ENCODE measurements at regions not wholly inside any gene's neighbourhood (a gene's known extent, or its start where the extent isn't known, plus 50 kb on each side); places are given as distances from the start of the nearest gene placed in this dataset.

DNA sequence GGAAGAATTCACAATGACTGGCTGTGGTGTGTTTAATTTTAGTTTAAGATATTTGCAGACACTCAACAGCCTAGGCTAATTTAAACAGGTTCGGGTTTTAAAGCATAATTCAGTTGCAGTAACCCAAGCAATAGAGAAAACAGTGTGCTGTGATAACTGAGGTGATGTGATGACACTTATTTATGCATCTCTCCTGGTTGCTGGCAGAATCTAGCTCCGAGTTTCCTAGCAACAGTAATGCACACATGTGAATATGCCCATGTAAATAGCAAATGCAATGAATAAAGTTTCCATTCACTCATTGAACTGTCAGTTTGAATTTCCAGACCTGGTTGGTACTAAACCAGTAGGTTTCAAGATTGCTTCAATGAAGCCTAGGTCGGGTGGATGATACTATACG, 426.5 kb downstream of the TMX3 start:
- no peak for TF ChIP-seq POLR2A (IDR thresholded peaks at IDR 0.05)
- TF ChIP-seq, protein P1, sequence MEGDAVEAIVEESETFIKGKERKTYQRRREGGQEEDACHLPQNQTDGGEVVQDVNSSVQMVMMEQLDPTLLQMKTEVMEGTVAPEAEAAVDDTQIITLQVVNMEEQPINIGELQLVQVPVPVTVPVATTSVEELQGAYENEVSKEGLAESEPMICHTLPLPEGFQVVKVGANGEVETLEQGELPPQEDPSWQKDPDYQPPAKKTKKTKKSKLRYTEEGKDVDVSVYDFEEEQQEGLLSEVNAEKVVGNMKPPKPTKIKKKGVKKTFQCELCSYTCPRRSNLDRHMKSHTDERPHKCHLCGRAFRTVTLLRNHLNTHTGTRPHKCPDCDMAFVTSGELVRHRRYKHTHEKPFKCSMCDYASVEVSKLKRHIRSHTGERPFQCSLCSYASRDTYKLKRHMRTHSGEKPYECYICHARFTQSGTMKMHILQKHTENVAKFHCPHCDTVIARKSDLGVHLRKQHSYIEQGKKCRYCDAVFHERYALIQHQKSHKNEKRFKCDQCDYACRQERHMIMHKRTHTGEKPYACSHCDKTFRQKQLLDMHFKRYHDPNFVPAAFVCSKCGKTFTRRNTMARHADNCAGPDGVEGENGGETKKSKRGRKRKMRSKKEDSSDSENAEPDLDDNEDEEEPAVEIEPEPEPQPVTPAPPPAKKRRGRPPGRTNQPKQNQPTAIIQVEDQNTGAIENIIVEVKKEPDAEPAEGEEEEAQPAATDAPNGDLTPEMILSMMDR (IDR thresholded peaks at IDR 0.05), result no peak
